HFF-Myc (cell line): ENCODE measurements at regions not wholly inside any gene's neighbourhood (a gene's known extent, or its start where the extent isn't known, plus 50 kb on each side); places are given as distances from the start of the nearest gene placed in this dataset.
A peak's percentile ranks its signal among the peaks of the same experiment; 100 is the strongest.

Experiments
- DNase-seq: peaks from one replicate; pipeline ENCODE4 v3.0.0-alpha.2; 2011; ENCODE audit warnings: low read depth; ENCODE audit errors: extremely low read depth
- H3K4me3 ChIP-seq: replicated peaks from 2 replicates; pipeline ENCODE4 v1.5.1; 2011; ENCODE audit warnings: low read depth, mild to moderate bottlenecking, control low read depth, low read length
- TF ChIP-seq, protein P1 (sequence below): IDR thresholded peaks from 2 replicates; pipeline ENCODE4 v1.5.1; 2012; ENCODE audit warnings: mild to moderate bottlenecking, low read depth, low read length, control low read depth; ENCODE audit errors: missing control alignments

DNA sequence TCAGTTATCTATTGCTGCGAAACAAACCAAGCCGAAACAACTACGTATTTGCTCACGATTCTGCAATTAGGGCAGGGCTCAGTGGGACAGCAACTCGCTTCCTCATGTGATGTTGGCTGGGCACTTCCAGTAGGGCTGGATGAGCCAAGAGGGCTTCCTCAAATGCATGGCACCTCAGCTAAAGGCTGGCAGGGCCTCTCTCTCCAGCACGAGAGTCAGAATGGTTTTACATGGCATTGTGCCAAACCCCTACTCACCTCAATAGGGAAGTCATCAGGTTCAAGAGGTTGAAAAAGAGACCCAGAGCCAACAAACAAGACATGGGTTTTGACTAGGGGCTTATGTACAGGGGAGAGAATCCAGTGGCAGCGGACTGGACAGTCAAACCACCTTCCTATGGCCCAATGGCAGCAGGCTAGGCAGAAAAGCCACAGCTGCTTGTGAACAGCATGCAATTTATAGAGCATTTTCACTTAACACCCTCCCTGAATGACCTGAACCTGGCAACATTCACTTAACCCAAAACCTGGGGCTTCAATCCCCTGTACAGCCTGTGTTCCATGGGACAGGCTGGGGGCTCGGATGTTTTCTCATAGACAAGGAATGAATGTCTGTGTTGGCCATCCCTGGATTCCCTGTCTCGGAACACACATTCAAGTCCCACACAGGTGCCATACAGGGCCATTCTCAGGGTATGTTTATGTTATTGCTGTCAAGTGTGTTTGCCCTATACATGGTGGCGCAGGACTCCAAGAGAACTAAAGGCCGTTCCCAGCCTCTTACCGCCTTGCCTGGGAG, 154.2 kb upstream of the NAV2 start:
- H3K4me3 ChIP-seq: no peak overlapping the region
- TF ChIP-seq, protein P1, sequence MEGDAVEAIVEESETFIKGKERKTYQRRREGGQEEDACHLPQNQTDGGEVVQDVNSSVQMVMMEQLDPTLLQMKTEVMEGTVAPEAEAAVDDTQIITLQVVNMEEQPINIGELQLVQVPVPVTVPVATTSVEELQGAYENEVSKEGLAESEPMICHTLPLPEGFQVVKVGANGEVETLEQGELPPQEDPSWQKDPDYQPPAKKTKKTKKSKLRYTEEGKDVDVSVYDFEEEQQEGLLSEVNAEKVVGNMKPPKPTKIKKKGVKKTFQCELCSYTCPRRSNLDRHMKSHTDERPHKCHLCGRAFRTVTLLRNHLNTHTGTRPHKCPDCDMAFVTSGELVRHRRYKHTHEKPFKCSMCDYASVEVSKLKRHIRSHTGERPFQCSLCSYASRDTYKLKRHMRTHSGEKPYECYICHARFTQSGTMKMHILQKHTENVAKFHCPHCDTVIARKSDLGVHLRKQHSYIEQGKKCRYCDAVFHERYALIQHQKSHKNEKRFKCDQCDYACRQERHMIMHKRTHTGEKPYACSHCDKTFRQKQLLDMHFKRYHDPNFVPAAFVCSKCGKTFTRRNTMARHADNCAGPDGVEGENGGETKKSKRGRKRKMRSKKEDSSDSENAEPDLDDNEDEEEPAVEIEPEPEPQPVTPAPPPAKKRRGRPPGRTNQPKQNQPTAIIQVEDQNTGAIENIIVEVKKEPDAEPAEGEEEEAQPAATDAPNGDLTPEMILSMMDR: no peak
- DNase-seq: no peak

DNA sequence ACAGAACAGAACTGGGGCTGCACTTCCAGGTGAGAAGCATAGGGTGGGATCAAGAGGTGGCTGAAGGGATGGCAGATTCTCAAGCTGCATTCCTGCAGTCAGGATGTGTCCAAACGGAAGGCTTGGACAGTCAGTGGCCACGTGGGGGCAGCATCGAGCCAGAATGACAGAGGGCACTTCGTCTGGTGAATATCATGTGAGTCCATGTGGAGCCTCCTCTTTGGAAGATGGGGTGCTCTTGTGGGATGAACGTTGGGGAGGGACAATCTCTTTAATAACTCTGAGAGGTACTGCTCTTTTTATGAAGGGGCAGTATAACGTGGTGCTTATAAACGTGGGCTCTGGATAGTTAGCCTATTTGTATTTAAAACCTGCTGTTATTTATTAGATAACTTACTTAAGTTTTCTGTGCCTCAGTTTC, 154.9 kb upstream of the NAV2 start:
- no peak overlapping the region for H3K4me3 ChIP-seq
- TF ChIP-seq, protein P1: peak; percentile 93
- DNase-seq: peak; percentile 32

DNA sequence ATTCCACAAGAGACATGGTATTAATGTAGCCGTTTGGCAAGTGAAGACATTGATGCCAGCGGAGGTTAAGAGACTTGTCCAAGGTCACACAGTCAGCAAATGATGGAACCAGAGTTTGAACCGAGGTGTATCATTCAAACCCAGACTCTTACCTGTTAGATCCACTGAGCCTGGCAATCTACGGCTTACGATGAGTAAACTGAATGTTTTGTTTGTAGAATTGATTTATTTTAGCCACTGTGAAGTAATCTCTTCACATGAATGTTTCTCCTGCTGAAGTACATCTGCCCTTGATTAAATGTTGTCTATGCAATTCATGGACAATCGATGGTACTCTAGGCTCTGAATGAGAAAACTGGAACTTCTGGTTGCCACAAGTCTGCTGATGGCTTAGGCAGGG, 155.5 kb upstream of the NAV2 start:
- DNase-seq: no peak
- H3K4me3 ChIP-seq: no peak overlapping the region
- TF ChIP-seq, protein P1: no peak

DNA sequence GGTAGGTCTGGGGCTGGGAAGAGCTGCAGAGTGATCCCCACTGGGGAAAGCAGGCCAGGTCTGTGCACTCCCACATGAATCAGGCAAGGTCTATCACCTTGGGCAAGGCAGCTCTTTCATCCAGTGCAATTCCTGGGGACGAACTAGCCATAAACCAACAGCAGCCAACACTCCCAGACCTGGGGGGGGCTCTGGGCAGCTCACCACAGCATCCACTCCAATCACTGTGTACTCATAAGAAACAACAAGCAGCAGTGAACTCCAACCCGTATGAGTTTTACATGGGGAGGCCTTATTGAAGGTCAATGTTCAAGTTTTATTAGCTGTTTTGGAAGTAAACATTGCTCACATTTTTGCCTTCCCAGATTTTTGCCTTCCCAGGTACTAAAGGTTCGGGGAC, 157.4 kb upstream of the NAV2 start:
- DNase-seq: no peak
- H3K4me3 ChIP-seq: no peak overlapping the region
- TF ChIP-seq, protein P1: no peak

DNA sequence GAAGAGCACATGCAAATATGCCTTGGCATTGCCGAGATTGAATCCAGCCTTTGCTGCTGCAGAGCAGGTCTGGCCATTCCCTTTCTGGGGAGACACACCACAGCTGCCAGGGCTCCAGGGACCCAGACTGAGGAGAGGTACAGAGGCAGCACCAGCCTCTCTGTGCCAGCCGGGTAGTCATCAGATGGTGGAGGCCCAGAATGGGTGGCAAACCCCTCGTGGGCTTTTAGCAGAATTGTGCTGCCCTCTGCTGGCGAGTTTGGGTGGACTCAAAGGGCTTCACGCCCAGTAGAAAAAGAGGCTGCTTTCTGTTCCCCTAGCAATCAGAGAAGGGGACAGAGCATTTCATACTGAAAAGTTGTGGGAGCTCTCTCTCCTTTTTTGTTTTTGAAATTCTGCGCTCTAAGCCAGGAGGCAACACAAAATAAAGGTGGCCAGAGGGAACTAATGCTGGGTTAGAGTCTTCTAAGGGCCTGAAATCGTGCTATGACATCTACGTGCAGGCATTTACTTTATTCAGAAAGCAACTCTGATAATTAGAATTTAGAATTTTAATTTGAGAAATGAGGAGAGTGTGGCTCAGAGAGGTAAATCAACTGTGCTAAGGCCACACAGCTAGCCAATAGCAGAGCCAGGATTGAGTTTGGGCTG, 158.8 kb upstream of the NAV2 start:
- TF ChIP-seq, protein P1: peak; percentile 86
- DNase-seq: peak; percentile 37
- no peak overlapping the region for H3K4me3 ChIP-seq

DNA sequence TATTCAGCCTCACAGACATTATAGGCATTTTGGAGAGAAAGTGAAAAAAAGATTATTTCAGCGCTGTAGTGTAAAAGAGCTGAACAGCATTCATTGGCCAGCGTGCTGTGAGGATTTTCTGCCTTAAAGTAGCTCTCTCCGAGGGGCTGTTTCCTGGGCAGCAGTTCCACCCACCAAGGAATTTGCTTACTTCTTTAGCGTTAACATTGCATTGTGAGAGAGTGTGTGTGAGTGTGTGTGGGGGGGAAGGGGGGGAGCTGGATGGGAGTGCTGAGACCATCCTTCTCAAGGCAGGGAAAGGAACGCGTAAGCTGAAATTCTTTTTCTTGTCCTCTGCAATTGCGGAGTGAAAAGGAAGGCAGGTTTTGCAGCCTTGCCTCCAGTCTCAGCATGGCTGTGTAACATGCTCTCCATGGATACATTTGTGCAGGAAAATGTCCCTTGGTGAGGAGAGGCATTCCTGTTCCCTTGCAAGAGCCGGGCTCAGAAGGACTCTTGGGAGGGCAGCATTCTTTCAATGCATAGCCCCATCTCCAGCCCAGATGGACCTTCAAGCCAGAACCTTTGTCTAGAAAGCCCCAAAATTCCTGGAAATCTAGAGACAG, 159.9 kb upstream of the NAV2 start:
- no peak for DNase-seq
- no peak overlapping the region for H3K4me3 ChIP-seq
- TF ChIP-seq, protein P1: no peak
